GM18858 (cell line): ENCODE measurements at regions not wholly inside any gene's neighbourhood (a gene's known extent, or its start where the extent isn't known, plus 50 kb on each side); places are given as distances from the start of the nearest gene placed in this dataset.

Source experiments
- ATAC-seq: cut with Tn5 transposase; IDR thresholded peaks from one replicate; pipeline ENCODE4 v1.9.1; 2021; ENCODE audit not compliant: unreplicated experiment

GRCh38 chr13:80237646-80238045 is 103.3 kb downstream of the SPRY2 start:
- ATAC-seq = no peak

GRCh38 chr13:80235967-80236302 is 105.0 kb downstream of the SPRY2 start:
- ATAC-seq = no peak

- peak; percentile 89 for ATAC-seq
Observed at GRCh38 chr13:80235166-80235966, 105.6 kb downstream of the SPRY2 start.

GRCh38 chr13:80227645-80228044 is 113.3 kb downstream of the SPRY2 start:
- no peak for ATAC-seq

- no peak for ATAC-seq
Observed at GRCh38 chr13:80226645-80227044, 114.3 kb downstream of the SPRY2 start.

- ATAC-seq = no peak
Observed at GRCh38 chr13:80224468-80224867, 116.5 kb downstream of the SPRY2 start.

GRCh38 chr13:80217614-80218456 is 123.1 kb downstream of the SPRY2 start:
- no peak for ATAC-seq

- no peak for ATAC-seq
Observed at GRCh38 chr13:80215368-80215767, 125.6 kb downstream of the SPRY2 start.

- no peak for ATAC-seq
Observed at GRCh38 chr13:80214521-80214991, 126.4 kb downstream of the SPRY2 start.

GRCh38 chr13:80214050-80214449 is 126.9 kb downstream of the SPRY2 start:
- ATAC-seq = no peak

- no peak for ATAC-seq
Observed at GRCh38 chr13:80213201-80213600, 127.7 kb downstream of the SPRY2 start.

GRCh38 chr13:80211566-80211965 is 129.4 kb downstream of the SPRY2 start:
- no peak for ATAC-seq

GRCh38 chr13:80204642-80205041 is 136.3 kb downstream of the SPRY2 start:
- no peak for ATAC-seq

- ATAC-seq = no peak
Observed at GRCh38 chr13:80203496-80203895, 137.4 kb downstream of the SPRY2 start.

- ATAC-seq = no peak
Observed at GRCh38 chr13:80201694-80202468, 139.0 kb downstream of the SPRY2 start.

- ATAC-seq = no peak
Observed at GRCh38 chr13:80199585-80200292, 141.2 kb downstream of the SPRY2 start.

GRCh38 chr13:80199067-80199466 is 141.9 kb downstream of the SPRY2 start:
- ATAC-seq = no peak

GRCh38 chr13:80196756-80197155 is 144.2 kb downstream of the SPRY2 start:
- ATAC-seq = no peak

- ATAC-seq = no peak
Observed at GRCh38 chr13:80195649-80196048, 145.3 kb downstream of the SPRY2 start.

GRCh38 chr13:80189889-80190597 is 150.9 kb downstream of the SPRY2 start:
- ATAC-seq = no peak
